WTC11 (cell line): ENCODE measurements at regions not wholly inside any gene's neighbourhood (a gene's known extent, or its start where the extent isn't known, plus 50 kb on each side); places are given as distances from the start of the nearest gene placed in this dataset.

Experiments used
- NFE2L1 ChIP-seq: sonication (generic); formaldehyde crosslinking; IDR thresholded peaks from 2 replicates; pipeline ENCODE4 v1.8.1; 2023; ENCODE audit warnings: missing genetic modification reagents
- TF ChIP-seq, protein P1 (sequence below): fragments of 200-600 bp; IDR thresholded peaks from 2 replicates; pipeline ENCODE4 v1.8.0; 2022; ENCODE audit warnings: antibody characterized with exemption

DNA sequence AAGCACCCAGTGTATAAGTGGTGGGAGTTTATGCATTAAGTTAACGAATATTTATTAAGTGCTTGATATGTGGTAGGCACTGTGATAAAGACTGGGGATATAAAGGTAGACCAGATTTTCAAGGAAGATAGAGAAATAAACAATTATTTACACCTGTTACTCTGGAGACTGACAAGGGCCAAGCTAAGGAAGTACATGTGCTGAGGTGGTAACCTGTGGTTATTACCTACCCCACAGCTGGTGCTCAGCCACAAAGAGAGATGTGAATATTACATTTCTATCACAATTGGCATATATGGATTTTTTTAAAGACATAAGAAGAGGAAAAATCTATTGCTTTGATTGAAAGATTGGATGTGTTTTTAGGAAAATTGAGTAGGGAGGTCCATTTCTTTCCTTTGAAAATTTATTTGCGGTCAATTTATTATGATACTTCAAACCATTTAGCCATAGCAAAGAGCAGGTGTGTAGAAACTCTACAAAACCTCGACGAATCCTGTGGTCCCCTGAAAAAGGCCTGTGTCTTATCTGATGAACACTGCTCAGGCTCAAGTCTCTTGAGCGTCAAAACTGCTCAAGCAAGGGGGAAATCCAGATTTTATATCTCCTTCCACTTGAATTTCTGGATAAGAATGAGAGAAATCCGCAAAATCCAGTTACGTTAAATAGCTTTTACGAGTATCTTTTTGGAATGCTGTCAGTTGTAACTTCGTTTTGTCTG is 217.7 kb upstream of the HAND2 start:
- TF ChIP-seq, protein P1, sequence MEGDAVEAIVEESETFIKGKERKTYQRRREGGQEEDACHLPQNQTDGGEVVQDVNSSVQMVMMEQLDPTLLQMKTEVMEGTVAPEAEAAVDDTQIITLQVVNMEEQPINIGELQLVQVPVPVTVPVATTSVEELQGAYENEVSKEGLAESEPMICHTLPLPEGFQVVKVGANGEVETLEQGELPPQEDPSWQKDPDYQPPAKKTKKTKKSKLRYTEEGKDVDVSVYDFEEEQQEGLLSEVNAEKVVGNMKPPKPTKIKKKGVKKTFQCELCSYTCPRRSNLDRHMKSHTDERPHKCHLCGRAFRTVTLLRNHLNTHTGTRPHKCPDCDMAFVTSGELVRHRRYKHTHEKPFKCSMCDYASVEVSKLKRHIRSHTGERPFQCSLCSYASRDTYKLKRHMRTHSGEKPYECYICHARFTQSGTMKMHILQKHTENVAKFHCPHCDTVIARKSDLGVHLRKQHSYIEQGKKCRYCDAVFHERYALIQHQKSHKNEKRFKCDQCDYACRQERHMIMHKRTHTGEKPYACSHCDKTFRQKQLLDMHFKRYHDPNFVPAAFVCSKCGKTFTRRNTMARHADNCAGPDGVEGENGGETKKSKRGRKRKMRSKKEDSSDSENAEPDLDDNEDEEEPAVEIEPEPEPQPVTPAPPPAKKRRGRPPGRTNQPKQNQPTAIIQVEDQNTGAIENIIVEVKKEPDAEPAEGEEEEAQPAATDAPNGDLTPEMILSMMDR = no peak
- no peak for TF ChIP-seq NFE2L1 (CRISPR knock-in tag)
